Mesenchymal stem cell (in vitro differentiated cells and primary cell): ENCODE measurements at regions not wholly inside any gene's neighbourhood (a gene's known extent, or its start where the extent isn't known, plus 50 kb on each side); places are given as distances from the start of the nearest gene placed in this dataset.

Experiments
- DNase-seq: peaks from one replicate; pipeline ENCODE4 v3.0.0-alpha.2; 2013
- H2AFZ ChIP-seq: one replicate; pipeline ENCODE4 v1.6.1; 2013; ENCODE audit warnings: low read depth, mild to moderate bottlenecking, control low read depth, inconsistent platforms, low read length, moderate library complexity
- H2AK5ac ChIP-seq: 2 replicates; pipeline ENCODE4 v1.6.1; 2013; ENCODE audit warnings: low read length, moderate library complexity, mild to moderate bottlenecking, inconsistent platforms; ENCODE audit not compliant: severe bottlenecking
- H2BK120ac ChIP-seq: one replicate; pipeline ENCODE4 v1.6.1; 2013; ENCODE audit warnings: low read depth, mild to moderate bottlenecking, inconsistent platforms, low read length, moderate library complexity
- H2BK12ac ChIP-seq, 2 experiments: one replicate each; pipeline ENCODE4 v1.6.1; 2013; ENCODE audit warnings: inconsistent platforms in 2 of 2, low read length in 2 of 2, mild to moderate bottlenecking in 2 of 2, moderate library complexity in 2 of 2, control low read depth in 1 of 2
- H2BK15ac ChIP-seq: one replicate; pipeline ENCODE4 v1.6.1; 2013; ENCODE audit warnings: mild to moderate bottlenecking, low read depth, inconsistent platforms; ENCODE audit not compliant: poor library complexity, severe bottlenecking
- H2BK5ac ChIP-seq: 2 replicates; pipeline ENCODE4 v1.6.1; 2013; ENCODE audit warnings: low read depth, mild to moderate bottlenecking, low read length, control low read depth, inconsistent platforms; ENCODE audit not compliant: poor library complexity, severe bottlenecking
- H3K14ac ChIP-seq, 2 experiments: one replicate each; pipeline ENCODE4 v1.6.1; 2013; ENCODE audit warnings: inconsistent platforms in 2 of 2, low read length in 2 of 2, control low read depth in 1 of 2, mild to moderate bottlenecking in 1 of 2, moderate library complexity in 1 of 2
- H3K18ac ChIP-seq, 2 experiments: one replicate each; pipeline ENCODE4 v1.6.1; 2013; ENCODE audit warnings: inconsistent platforms in 2 of 2, low read length in 2 of 2, control low read depth in 1 of 2, low read depth in 1 of 2, mild to moderate bottlenecking in 1 of 2
- H3K23ac ChIP-seq, 2 experiments: one replicate each; pipeline ENCODE4 v1.6.1; 2013; ENCODE audit warnings: inconsistent platforms in 2 of 2, low read length in 2 of 2, mild to moderate bottlenecking in 2 of 2, moderate library complexity in 2 of 2, control low read depth in 1 of 2
- H3K27ac ChIP-seq: 2 replicates; pipeline ENCODE4 v1.5.1; 2013; ENCODE audit warnings: mild to moderate bottlenecking, moderate library complexity, low read length, control low read depth, inconsistent platforms; ENCODE audit not compliant: poor library complexity, severe bottlenecking
- H3K27me3 ChIP-seq, 2 experiments: 2 replicates each; pipeline versions ENCODE4 v1.6.1 to v1.7.0; 2013; ENCODE audit warnings: low read length in 2 of 2, mild to moderate bottlenecking in 2 of 2, moderate library complexity in 2 of 2, control low read depth in 1 of 2, inconsistent platforms in 1 of 2; ENCODE audit not compliant: control insufficient read depth in 1 of 2, insufficient read depth in 1 of 2
- H3K36me3 ChIP-seq, 2 experiments: 2 replicates each; pipeline versions ENCODE4 v1.6.1 to v1.7.0; 2013; ENCODE audit warnings: low read length in 2 of 2, control low read depth in 1 of 2, inconsistent platforms in 1 of 2, low read depth in 1 of 2, mild to moderate bottlenecking in 1 of 2; ENCODE audit not compliant: insufficient read depth in 2 of 2, control insufficient read depth in 1 of 2
- H3K4ac ChIP-seq, 2 experiments: one replicate each; pipeline ENCODE4 v1.6.1; 2013; ENCODE audit warnings: inconsistent platforms in 2 of 2, low read length in 2 of 2, mild to moderate bottlenecking in 2 of 2, moderate library complexity in 2 of 2, control low read depth in 1 of 2, low read depth in 1 of 2
- H3K4me1 ChIP-seq: 2 replicates; pipeline ENCODE4 v1.6.1; 2013; ENCODE audit warnings: low read depth, low read length, control low read depth; ENCODE audit not compliant: control insufficient read depth, insufficient read depth
- H3K4me2 ChIP-seq: 2 replicates; pipeline ENCODE4 v1.6.1; 2013; ENCODE audit warnings: low read length, mild to moderate bottlenecking, inconsistent platforms; ENCODE audit not compliant: poor library complexity, severe bottlenecking
- H3K4me3 ChIP-seq, 2 experiments: 2 replicates each; pipeline versions ENCODE4 v1.5.1 to v1.7.0; 2013; ENCODE audit warnings: low read length in 2 of 2, mild to moderate bottlenecking in 2 of 2, control low read depth in 1 of 2, low read depth in 1 of 2; ENCODE audit not compliant: insufficient read depth in 1 of 2
- H3K79me1 ChIP-seq: replicated peaks from 2 replicates; pipeline ENCODE4 v1.6.1; 2013; ENCODE audit warnings: mild to moderate bottlenecking, control low read depth, low read length, inconsistent platforms; ENCODE audit not compliant: poor library complexity, severe bottlenecking
- H3K9ac ChIP-seq: 2 replicates; pipeline ENCODE4 v1.7.0; 2013; ENCODE audit warnings: mild to moderate bottlenecking, low read length, moderate library complexity
- H3K9me3 ChIP-seq: 2 replicates; pipeline ENCODE4 v1.7.0; 2013; ENCODE audit warnings: mild to moderate bottlenecking, low read length; ENCODE audit not compliant: control insufficient read depth
- H4K8ac ChIP-seq: one replicate; pipeline ENCODE4 v1.6.1; 2013; ENCODE audit warnings: inconsistent platforms, mild to moderate bottlenecking, low read length, moderate library complexity
- H4K91ac ChIP-seq: one replicate; pipeline ENCODE4 v1.6.1; 2013; ENCODE audit warnings: mild to moderate bottlenecking, low read length, inconsistent platforms
- WGBS: methylation state at CpG from one replicate; pipeline ENCODE4 v1.1.7; 2013; ENCODE audit warnings: mixed read lengths; 5-methylcytosine and 5-hydroxymethylcytosine counted together

GRCh38 chr1:234856845-234857245 lies 246.9 kb upstream of the IRF2BP2 start:
- Histone ChIP-seq H3K4me3 (no peak overlapping the region), H3K23ac (no peak overlapping the region), H3K14ac (no peak overlapping the region), H3K9ac (no peak overlapping the region), H2BK5ac (no peak overlapping the region), H2BK120ac (no peak overlapping the region), H3K4ac (no peak overlapping the region), H3K27me3 (no peaks in the 10 kb centered on the region), H3K79me1 (no peaks in the 10 kb centered on the region), H2AK5ac (no peak overlapping the region), H2BK12ac (no peak overlapping the region), H4K8ac (no peak overlapping the region), H3K4me1 (peaks cover 6% of the 10 kb centered on the region), H3K27ac (no peak overlapping the region), H3K4me2 (no peak overlapping the region), H2AFZ (no peak overlapping the region), H3K36me3 (no peaks in the 10 kb centered on the region), H4K91ac (no peak overlapping the region), H3K9me3 (no peaks in the 10 kb centered on the region), H3K18ac (no peak overlapping the region), H2BK15ac (no peak overlapping the region)
- DNase-seq = no peak
- WGBS = 100% methylated on average over 3 of the region's 3 CpGs

DNA sequence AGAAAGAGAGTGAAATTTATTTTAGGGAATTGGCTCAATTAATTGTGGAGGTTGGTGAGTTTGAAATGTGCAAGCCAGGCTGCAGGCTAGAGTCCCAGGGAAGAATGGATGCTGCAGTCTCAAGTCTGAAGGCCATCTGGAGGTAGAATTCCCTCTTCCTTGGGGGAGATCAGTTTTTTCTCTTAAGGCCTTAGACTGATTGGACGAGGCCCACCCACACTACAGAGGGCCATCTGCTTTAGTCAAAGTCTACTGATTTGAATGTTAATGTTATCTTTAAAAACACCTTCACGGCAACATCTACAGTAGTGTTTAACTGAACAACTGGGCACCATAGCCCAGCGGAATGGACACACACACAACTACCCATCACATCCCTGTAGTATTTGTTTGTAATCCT lies 245.9 kb upstream of the IRF2BP2 start:
- no peak overlapping the region for H2AFZ ChIP-seq
- H3K4me2 ChIP-seq = no peak overlapping the region
- H2BK12ac ChIP-seq = no peak overlapping the region
- no peak overlapping the region for H3K4me3 ChIP-seq
- WGBS = no CpG with 5 or more reads among the region's 3 CpGs
- no peak overlapping the region for H2BK5ac ChIP-seq
- H3K23ac ChIP-seq = no peak overlapping the region
- H3K27me3 ChIP-seq = no peaks in the 10 kb centered on the region
- H3K36me3 ChIP-seq = no peaks in the 10 kb centered on the region
- H3K18ac ChIP-seq = no peak overlapping the region
- no peak overlapping the region for H3K27ac ChIP-seq
- H3K4me1 ChIP-seq = peaks cover 12% of the 10 kb centered on the region
- no peak overlapping the region for H3K9ac ChIP-seq
- H3K9me3 ChIP-seq = no peaks in the 10 kb centered on the region
- no peak overlapping the region for H2BK15ac ChIP-seq
- no peak overlapping the region for H2AK5ac ChIP-seq
- no peak overlapping the region for H4K91ac ChIP-seq
- no peak overlapping the region for H4K8ac ChIP-seq
- no peak overlapping the region for H2BK120ac ChIP-seq
- no peak overlapping the region for H3K4ac ChIP-seq
- H3K14ac ChIP-seq = no peak overlapping the region
- DNase-seq = no peak
- no peaks in the 10 kb centered on the region for H3K79me1 ChIP-seq

- Histone ChIP-seq H3K4me2 (no peak overlapping the region), H3K27ac (no peak overlapping the region), H4K91ac (no peak overlapping the region), H3K9ac (no peak overlapping the region), H3K9me3 (no peaks in the 10 kb centered on the region), H2BK120ac (no peak overlapping the region), H2BK15ac (no peak overlapping the region), H3K27me3 (no peaks in the 10 kb centered on the region), H3K4ac (no peak overlapping the region), H3K4me1 (peaks cover 12% of the 10 kb centered on the region), H3K4me3 (no peak overlapping the region), H3K18ac (no peak overlapping the region), H2AFZ (no peak overlapping the region), H3K36me3 (no peaks in the 10 kb centered on the region), H2BK12ac (no peak overlapping the region), H2BK5ac (no peak overlapping the region), H2AK5ac (peak overlapping the region; percentile 4), H4K8ac (no peak overlapping the region), H3K79me1 (no peaks in the 10 kb centered on the region), H3K14ac (no peak overlapping the region), H3K23ac (no peak overlapping the region)
- WGBS = 91% methylated on average over 1 of the region's 1 CpG
- no peak for DNase-seq
Observed at GRCh38 chr1:234854645-234855039, 244.7 kb upstream of the IRF2BP2 start.

- Histone ChIP-seq H4K8ac (no peak overlapping the region), H2AK5ac (peak overlapping the region; percentile 60), H2BK120ac (no peak overlapping the region), H3K27ac (no peak overlapping the region), H3K9me3 (no peaks in the 10 kb centered on the region), H3K27me3 (no peaks in the 10 kb centered on the region), H3K79me1 (no peaks in the 10 kb centered on the region), H4K91ac (no peak overlapping the region), H2BK12ac (peak overlapping the region in 1 of 2 experiments; percentile 15), H3K4me3 (no peak overlapping the region), H3K4me2 (no peak overlapping the region), H3K23ac (no peak overlapping the region), H3K4ac (no peak overlapping the region), H3K14ac (no peak overlapping the region), H3K36me3 (no peaks in the 10 kb centered on the region), H2BK5ac (no peak overlapping the region), H3K9ac (no peak overlapping the region), H3K18ac (no peak overlapping the region), H3K4me1 (peaks cover 12% of the 10 kb centered on the region), H2AFZ (no peak overlapping the region), H2BK15ac (no peak overlapping the region)
- WGBS = 93% methylated on average over 5 of the region's 6 CpGs
- no peak for DNase-seq
Observed at GRCh38 chr1:234853906-234854644, 244.1 kb upstream of the IRF2BP2 start.
